Lower leg skin (tissue), 4 donors: ENCODE measurements at regions not wholly inside any gene's neighbourhood (a gene's known extent, or its start where the extent isn't known, plus 50 kb on each side); places are given as distances from the start of the nearest gene placed in this dataset.

ENCODE experiments used
- DNase-seq, 2 donors: peaks; one replicate each; pipeline ENCODE4 v3.0.0-alpha.2; 2019; ENCODE audit warnings: low spot score in 2 of 2
- H3K4me3 ChIP-seq: fragments of 200-600 bp; sonication (generic); 2 replicates; pipeline ENCODE4 v1.5.1; 2017; ENCODE audit warnings: mild to moderate bottlenecking, low read depth; ENCODE audit not compliant: poor library complexity, severe bottlenecking
- POLR2A ChIP-seq, 2 donors: fragments of 450-650 bp; IDR thresholded peaks; one replicate each; pipeline ENCODE4 v1.6.1; 2016 to 2017; ENCODE audit warnings: antibody characterized with exemption in 2 of 2, mild to moderate bottlenecking in 1 of 2, moderate library complexity in 1 of 2
- WGBS, 2 donors: methylation state at CpG; one replicate each; pipeline ENCODE4 v1.1.5; 2018; 5-methylcytosine and 5-hydroxymethylcytosine counted together
- intact Hi-C: fragments of 100-400 bp; cut with DNase I; formaldehyde crosslinking; loops from one replicate; pipeline ENCODE4 v1.15.0; 2023; ENCODE audit warnings: low total_unique reads
- TF ChIP-seq, protein P1 (sequence below), 3 donors: fragments of 450-650 bp; IDR thresholded peaks; one replicate each; pipeline ENCODE4 v1.5.1; 2016; ENCODE audit warnings: antibody characterized with exemption in 3 of 3, mild to moderate bottlenecking in 3 of 3, moderate library complexity in 2 of 3

DNA sequence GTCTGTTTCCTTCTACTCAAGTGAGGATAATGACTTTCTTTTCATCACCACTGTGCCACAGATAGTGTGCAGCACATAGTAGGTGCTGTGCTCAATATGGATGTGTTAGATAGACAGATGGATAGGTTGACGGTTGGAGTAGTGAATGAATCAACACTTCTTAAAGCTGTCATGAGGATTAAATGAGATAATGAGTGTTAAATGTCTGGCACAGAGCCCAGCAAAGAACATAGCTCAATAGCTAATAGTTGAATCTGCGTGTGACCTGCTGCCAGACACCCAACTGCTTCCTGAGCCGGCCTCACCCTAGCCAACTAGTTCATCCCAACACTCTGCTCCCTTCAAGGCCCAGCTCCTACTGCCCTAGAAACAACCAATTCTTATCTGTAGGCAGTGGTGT is 67.7 kb upstream of the PJA1 start:
- TF ChIP-seq, protein P1, sequence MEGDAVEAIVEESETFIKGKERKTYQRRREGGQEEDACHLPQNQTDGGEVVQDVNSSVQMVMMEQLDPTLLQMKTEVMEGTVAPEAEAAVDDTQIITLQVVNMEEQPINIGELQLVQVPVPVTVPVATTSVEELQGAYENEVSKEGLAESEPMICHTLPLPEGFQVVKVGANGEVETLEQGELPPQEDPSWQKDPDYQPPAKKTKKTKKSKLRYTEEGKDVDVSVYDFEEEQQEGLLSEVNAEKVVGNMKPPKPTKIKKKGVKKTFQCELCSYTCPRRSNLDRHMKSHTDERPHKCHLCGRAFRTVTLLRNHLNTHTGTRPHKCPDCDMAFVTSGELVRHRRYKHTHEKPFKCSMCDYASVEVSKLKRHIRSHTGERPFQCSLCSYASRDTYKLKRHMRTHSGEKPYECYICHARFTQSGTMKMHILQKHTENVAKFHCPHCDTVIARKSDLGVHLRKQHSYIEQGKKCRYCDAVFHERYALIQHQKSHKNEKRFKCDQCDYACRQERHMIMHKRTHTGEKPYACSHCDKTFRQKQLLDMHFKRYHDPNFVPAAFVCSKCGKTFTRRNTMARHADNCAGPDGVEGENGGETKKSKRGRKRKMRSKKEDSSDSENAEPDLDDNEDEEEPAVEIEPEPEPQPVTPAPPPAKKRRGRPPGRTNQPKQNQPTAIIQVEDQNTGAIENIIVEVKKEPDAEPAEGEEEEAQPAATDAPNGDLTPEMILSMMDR (IDR thresholded peaks at IDR 0.05) = no peak
- TF ChIP-seq POLR2A (IDR thresholded peaks at IDR 0.05) = no peak
- no peak overlapping the region for H3K4me3 ChIP-seq
- intact Hi-C loops = no loop called here
- 18 to 26% methylated on average over 3 of the region's 3 CpGs for WGBS, 2 donors
- DNase-seq = peak in 1 of 2 donors; percentile 59

DNA sequence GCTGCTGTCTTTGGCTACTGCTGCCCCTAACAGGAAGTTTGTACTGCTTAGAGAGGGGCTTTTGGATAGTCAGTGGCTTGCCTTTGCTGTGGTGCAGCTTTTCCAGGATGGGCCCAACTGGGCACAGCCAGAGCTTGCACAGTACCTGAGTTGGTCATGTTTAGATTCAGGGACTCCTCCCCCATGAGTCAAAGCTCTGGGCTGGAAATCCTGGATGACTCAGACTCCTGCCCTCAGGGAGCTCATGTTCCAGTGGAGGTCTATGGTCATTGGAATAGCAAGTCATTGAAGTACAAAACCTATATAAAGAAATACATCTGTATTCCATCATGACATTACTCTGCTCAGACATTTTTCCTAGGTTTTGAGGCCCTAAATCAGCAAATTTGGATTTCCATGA is 66.7 kb upstream of the PJA1 start:
- TF ChIP-seq, protein P1 (IDR thresholded peaks at IDR 0.05) = no peak
- TF ChIP-seq POLR2A (IDR thresholded peaks at IDR 0.05) = no peak
- no peak overlapping the region for H3K4me3 ChIP-seq
- intact Hi-C loops = no loop called here
- DNase-seq = peak in 1 of 2 donors; percentile 17

DNA sequence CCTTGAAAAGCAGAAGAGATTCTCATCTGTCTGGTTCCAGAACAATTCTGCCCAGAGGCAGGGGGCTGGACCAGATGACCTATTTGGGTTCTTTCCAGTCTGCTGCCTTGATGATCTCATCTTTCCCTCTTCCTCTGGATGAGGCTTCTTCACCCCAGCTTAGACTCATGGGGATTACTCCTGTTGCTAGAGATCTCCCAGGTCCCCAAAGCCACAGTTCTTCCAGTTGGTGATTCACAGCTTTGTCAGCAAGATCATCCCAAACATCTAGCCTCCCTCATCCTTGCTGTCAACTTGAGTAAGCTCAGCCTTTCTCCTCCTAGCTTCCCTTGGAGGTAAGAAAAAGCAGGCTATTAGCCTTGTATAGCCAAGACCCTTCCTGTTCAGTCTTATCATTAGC is 64.2 kb upstream of the PJA1 start:
- TF ChIP-seq, protein P1 (IDR thresholded peaks at IDR 0.05) = no peak
- TF ChIP-seq POLR2A (IDR thresholded peaks at IDR 0.05) = no peak
- DNase-seq = peak in 1 of 2 donors; percentile 28
- no peak overlapping the region for H3K4me3 ChIP-seq
- intact Hi-C loops = no loop called here

DNA sequence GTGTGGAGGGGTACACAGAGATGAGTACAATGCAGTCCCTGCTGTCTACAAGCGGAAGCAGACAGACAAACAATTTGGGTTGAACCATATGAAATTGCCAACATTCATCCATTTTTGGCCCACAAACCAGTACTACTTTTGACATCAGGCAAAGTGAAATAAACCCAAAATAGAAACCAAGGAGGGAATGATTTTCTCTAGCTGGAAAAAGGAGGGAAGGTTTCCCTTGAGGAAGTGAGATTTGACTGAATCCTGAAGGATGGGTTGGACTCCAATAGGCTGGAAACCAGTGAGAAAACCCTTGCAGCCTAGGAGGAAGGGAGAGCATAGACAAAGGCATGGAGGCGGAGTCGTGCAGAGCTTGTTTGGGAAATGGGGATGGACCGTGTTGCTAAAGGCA is 63.5 kb upstream of the PJA1 start:
- WGBS, 2 donors = 63 to 65% methylated on average over 4 of the region's 4 CpGs
- intact Hi-C loops = no loop called here
- DNase-seq = peak in 1 of 2 donors; percentile 49
- no peak for TF ChIP-seq POLR2A (IDR thresholded peaks at IDR 0.05)
- TF ChIP-seq, protein P1 (IDR thresholded peaks at IDR 0.05) = no peak
- H3K4me3 ChIP-seq = no peak overlapping the region

DNA sequence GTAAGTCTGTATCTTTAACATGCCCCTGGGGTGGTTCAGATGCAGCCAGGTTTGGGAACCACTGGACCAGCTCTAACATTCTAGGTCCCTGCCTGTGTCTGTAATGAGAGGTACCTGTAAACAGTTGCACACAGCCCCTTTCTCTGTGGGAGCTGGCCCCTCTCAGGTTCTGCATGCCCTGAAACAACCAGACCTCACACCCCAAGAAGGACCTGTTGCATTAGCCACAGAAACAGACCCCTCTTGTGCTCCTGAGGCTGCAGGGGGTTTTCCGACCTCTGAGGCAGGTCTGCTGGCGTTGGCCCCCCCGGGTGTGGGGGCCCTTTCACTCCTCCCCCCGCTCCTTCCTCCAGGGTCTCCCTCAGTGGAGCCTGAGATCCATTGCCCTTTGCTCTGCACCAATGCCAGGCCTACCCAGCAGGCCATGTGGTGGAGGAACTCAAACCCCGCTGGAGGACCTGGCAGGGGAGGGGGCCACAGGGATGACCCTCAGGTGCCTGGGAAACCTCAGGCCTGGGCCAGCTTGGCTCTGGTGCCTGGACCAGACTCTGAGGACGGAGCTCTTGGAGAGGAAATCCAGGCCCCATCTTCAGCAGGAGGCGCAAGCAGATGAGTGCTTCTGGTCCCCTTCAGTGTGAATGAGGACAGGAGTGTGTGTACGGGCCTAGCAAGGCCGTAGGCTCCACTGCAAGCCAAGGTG is 61.4 kb upstream of the PJA1 start:
- TF ChIP-seq, protein P1 (IDR thresholded peaks at IDR 0.05) = no peak
- no peak for TF ChIP-seq POLR2A (IDR thresholded peaks at IDR 0.05)
- peak in 1 of 2 donors; percentile 78 for DNase-seq
- WGBS, 2 donors = 78 to 100% methylated on average over 3 to 9 of the region's 9 CpGs
- no peak overlapping the region for H3K4me3 ChIP-seq
- intact Hi-C loops = no loop called here
